ENCODE measurements at regions not wholly inside any gene's neighbourhood (a gene's known extent, or its start where the extent isn't known, plus 50 kb on each side); places are given as distances from the start of the nearest gene placed in this dataset.

DNA sequence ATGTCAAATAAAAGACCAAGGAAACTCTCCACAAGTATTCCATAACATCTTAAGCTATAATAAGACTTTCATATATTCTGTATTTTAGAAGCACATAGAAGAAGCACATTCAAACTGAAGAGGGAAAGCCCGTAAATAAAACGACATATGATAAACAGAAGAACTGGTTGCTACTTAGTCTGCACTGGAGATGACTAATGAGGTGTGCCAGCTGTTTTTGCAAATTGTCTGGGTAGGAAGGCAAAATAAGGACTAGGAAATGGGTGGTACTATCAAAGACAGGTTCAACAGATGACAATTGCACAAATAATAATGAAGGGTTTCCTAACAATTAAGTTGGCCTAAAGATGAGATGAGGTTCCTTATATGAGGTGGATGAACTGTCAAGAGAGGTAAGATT lies 593.2 kb upstream of the CCDC179 start:
- Histone ChIP-seq H3K9me3 (replicated peaks; ENCODE audit: insufficient read depth, low read length) (no peaks in the 10 kb centered on the region), H3K9me2 (replicated peaks; ENCODE audit: insufficient read depth, low read length) (no peaks in the 10 kb centered on the region), H3K9ac (ENCODE audit: low read length) (no peak overlapping the region), H3K79me2 (ENCODE audit: low read length) (no peaks in the 10 kb centered on the region), H3K4me3 (ENCODE audit: low read length) (no peak overlapping the region), H2AFZ (ENCODE audit: low read length) (no peak overlapping the region), H4K20me1 (ENCODE audit: insufficient read depth, low read length) (no peaks in the 10 kb centered on the region), H3F3A (ENCODE audit: insufficient read depth, low read length) (no peaks in the 10 kb centered on the region), H3K27me3 (replicated peaks; ENCODE audit: insufficient read depth, low read length) (no peaks in the 10 kb centered on the region), H3K4me1 (ENCODE audit: low read length) (no peaks in the 10 kb centered on the region), H3K27ac (ENCODE audit: low read length) (no peak overlapping the region), H3K36me3 (replicated peaks; ENCODE audit: insufficient read depth, low read length) (no peaks in the 10 kb centered on the region), H3K4me2 (ENCODE audit: low read depth, low read length) (no peak overlapping the region)
- no peak for DNase-seq
- TF ChIP-seq EZH2 (optimal IDR thresholded peaks at IDR 0.05; ENCODE audit: low read depth, low read length) (no peak), EZH2phosphoT487 (IDR thresholded peaks at IDR 0.05; ENCODE audit: low read length) (no peak), CTCF (IDR thresholded peaks at IDR 0.05; ENCODE audit: low read length) (no peak)

DNA sequence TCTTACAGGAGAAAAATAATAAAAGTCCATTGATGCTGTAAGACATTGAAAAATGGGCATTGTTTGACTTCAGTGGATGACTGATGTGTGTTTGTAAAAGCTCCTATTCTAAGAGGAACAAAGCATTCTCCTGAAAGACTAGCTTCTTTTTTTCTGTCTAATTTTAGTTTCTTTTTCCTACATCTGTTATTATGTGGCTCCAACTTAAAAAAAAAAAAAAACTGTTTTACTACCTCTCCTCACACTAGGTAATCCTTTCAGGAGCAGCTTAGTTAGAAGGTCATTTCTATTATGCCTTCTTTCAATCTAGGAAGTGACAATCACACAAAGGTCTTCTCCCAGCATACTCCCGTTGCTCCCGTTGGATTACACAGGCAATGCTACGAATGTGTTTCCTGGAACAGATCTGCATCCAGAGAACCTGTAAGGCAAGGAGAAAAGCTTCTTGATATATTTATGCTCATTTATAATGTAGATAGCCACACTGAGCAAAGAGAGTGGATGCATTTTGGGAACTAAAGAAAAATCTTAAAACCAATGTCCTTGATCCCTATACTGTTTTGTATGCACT lies 595.1 kb upstream of the CCDC179 start:
- Histone ChIP-seq H3K27me3 (replicated peaks; ENCODE audit: insufficient read depth, low read length) (no peaks in the 10 kb centered on the region), H3K4me2 (ENCODE audit: low read depth, low read length) (no peak overlapping the region), H3K27ac (ENCODE audit: low read length) (no peak overlapping the region), H4K20me1 (ENCODE audit: insufficient read depth, low read length) (no peaks in the 10 kb centered on the region), H2AFZ (ENCODE audit: low read length) (no peak overlapping the region), H3K9me3 (replicated peaks; ENCODE audit: insufficient read depth, low read length) (no peaks in the 10 kb centered on the region), H3K9me2 (replicated peaks; ENCODE audit: insufficient read depth, low read length) (no peaks in the 10 kb centered on the region), H3K36me3 (replicated peaks; ENCODE audit: insufficient read depth, low read length) (no peaks in the 10 kb centered on the region), H3K4me3 (ENCODE audit: low read length) (no peak overlapping the region), H3K9ac (ENCODE audit: low read length) (no peak overlapping the region), H3F3A (ENCODE audit: insufficient read depth, low read length) (no peaks in the 10 kb centered on the region), H3K79me2 (ENCODE audit: low read length) (no peaks in the 10 kb centered on the region), H3K4me1 (ENCODE audit: low read length) (no peaks in the 10 kb centered on the region)
- TF ChIP-seq EZH2 (optimal IDR thresholded peaks at IDR 0.05; ENCODE audit: low read depth, low read length): no peak
- no peak for TF ChIP-seq EZH2phosphoT487 (IDR thresholded peaks at IDR 0.05; ENCODE audit: low read length)
- TF ChIP-seq CTCF (IDR thresholded peaks at IDR 0.05; ENCODE audit: low read length): no peak
- no peak for DNase-seq

DNA sequence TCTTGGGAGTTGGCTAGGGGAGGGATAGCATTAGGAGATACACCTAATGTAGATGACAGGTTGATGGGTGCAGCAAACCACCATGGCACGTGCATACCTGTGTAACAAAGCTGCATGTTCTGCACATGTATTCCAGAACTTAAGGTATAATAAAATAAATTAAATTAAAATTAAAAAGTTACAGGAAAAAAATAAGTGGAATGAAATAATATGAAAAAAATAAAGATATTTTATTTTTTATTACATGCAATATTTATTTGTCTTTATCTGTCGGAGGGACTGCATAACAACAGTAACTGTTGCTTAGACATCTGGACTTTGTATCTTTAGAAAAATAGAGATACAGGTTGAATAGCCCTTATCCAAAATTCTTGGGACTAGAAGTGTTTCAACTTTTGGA lies 597.4 kb upstream of the CCDC179 start:
- H2AFZ ChIP-seq (ENCODE audit: low read length): no peak overlapping the region
- H3K9me3 ChIP-seq (replicated peaks; ENCODE audit: insufficient read depth, low read length): no peaks in the 10 kb centered on the region
- no peak for DNase-seq
- no peak overlapping the region for H3K4me2 ChIP-seq (ENCODE audit: low read depth, low read length)
- no peaks in the 10 kb centered on the region for H3K79me2 ChIP-seq (ENCODE audit: low read length)
- H3K4me3 ChIP-seq (ENCODE audit: low read length): no peak overlapping the region
- no peaks in the 10 kb centered on the region for H3K36me3 ChIP-seq (replicated peaks; ENCODE audit: insufficient read depth, low read length)
- H4K20me1 ChIP-seq (ENCODE audit: insufficient read depth, low read length): no peaks in the 10 kb centered on the region
- no peak overlapping the region for H3K27ac ChIP-seq (ENCODE audit: low read length)
- H3K27me3 ChIP-seq (replicated peaks; ENCODE audit: insufficient read depth, low read length): no peaks in the 10 kb centered on the region
- no peaks in the 10 kb centered on the region for H3K4me1 ChIP-seq (ENCODE audit: low read length)
- TF ChIP-seq CTCF (IDR thresholded peaks at IDR 0.05; ENCODE audit: low read length): no peak
- TF ChIP-seq EZH2phosphoT487 (IDR thresholded peaks at IDR 0.05; ENCODE audit: low read length): no peak
- no peak for TF ChIP-seq EZH2 (optimal IDR thresholded peaks at IDR 0.05; ENCODE audit: low read depth, low read length)
- H3K9ac ChIP-seq (ENCODE audit: low read length): no peak overlapping the region
- H3K9me2 ChIP-seq (replicated peaks; ENCODE audit: insufficient read depth, low read length): no peaks in the 10 kb centered on the region
- H3F3A ChIP-seq (ENCODE audit: insufficient read depth, low read length): no peaks in the 10 kb centered on the region

All from MM.1S (cell line).